Endodermal cell (in vitro differentiated cells): ENCODE measurements at regions not wholly inside any gene's neighbourhood (a gene's known extent, or its start where the extent isn't known, plus 50 kb on each side); places are given as distances from the start of the nearest gene placed in this dataset.

Experiments
- DNase-seq: peaks from one replicate; pipeline ENCODE4 v3.0.0-alpha.2; 2017
- H3K27ac ChIP-seq: 2 replicates; pipeline ENCODE4 v1.5.1; 2013; ENCODE audit warnings: mild to moderate bottlenecking, low read depth, low read length, moderate library complexity
- H3K27me3 ChIP-seq: 2 replicates; pipeline ENCODE4 v1.6.1; 2013; ENCODE audit warnings: mild to moderate bottlenecking, low read length, moderate library complexity; ENCODE audit not compliant: insufficient read depth, control insufficient read depth, poor library complexity, severe bottlenecking
- H3K36me3 ChIP-seq: 2 replicates; pipeline ENCODE4 v1.7.0; 2013; ENCODE audit warnings: mild to moderate bottlenecking, low read length, moderate library complexity; ENCODE audit not compliant: control insufficient read depth, insufficient read depth
- H3K4me1 ChIP-seq: one replicate; pipeline ENCODE4 v1.7.0; 2013; ENCODE audit warnings: low read length; ENCODE audit not compliant: control insufficient read depth, insufficient read depth
- H3K4me3 ChIP-seq: 2 replicates; pipeline ENCODE4 v1.5.1; 2013; ENCODE audit warnings: mild to moderate bottlenecking, low read length, moderate library complexity
- H3K9ac ChIP-seq: 2 replicates; pipeline ENCODE4 v1.6.1; 2013; ENCODE audit warnings: mild to moderate bottlenecking, low read length, moderate library complexity; ENCODE audit not compliant: poor library complexity, severe bottlenecking; ENCODE audit errors: extremely low read depth
- H3K9me3 ChIP-seq: 2 replicates; pipeline ENCODE4 v1.6.1; 2013; ENCODE audit warnings: mild to moderate bottlenecking, low read length, moderate library complexity; ENCODE audit not compliant: control insufficient read depth
- H3K27ac Mint-ChIP-seq: 2 replicates; pipeline ENCODE4 v1.8.0; 2020; ENCODE audit warnings: mixed read lengths
- H3K27me3 Mint-ChIP-seq: 2 replicates; pipeline ENCODE4 v1.8.0; 2021; ENCODE audit warnings: mild to moderate bottlenecking, mixed read lengths; ENCODE audit not compliant: insufficient read depth
- H3K36me3 Mint-ChIP-seq: 2 replicates; pipeline ENCODE4 v1.8.0; 2020; ENCODE audit warnings: low read depth, mixed read lengths
- H3K4me1 Mint-ChIP-seq: 2 replicates; pipeline ENCODE4 v1.8.0; 2020; ENCODE audit warnings: mixed read lengths
- H3K4me3 Mint-ChIP-seq: 2 replicates; pipeline ENCODE4 v1.8.0; 2020; ENCODE audit warnings: mild to moderate bottlenecking, moderate library complexity, mixed read lengths
- H3K9me3 Mint-ChIP-seq: 2 replicates; pipeline ENCODE4 v1.8.0; 2020; ENCODE audit warnings: mild to moderate bottlenecking, mixed read lengths
- WGBS, 2 experiments: methylation state at CpG; one replicate each; pipeline versions ENCODE4 v1.1.5 to v1.1.7; 2013; ENCODE audit warnings: missing lambda C conversion rate in 2 of 2, mixed read lengths in 1 of 2; ENCODE audit not compliant: insufficient coverage in 1 of 2, insufficient read length in 1 of 2; 5-methylcytosine and 5-hydroxymethylcytosine counted together
- TF ChIP-seq, protein P1 (sequence below): fragments of 200-600 bp; sonication (generic); conservative IDR thresholded peaks from 2 replicates; pipeline ENCODE4 v1.5.0; 2021; ENCODE audit warnings: antibody characterized with exemption, mild to moderate bottlenecking

DNA sequence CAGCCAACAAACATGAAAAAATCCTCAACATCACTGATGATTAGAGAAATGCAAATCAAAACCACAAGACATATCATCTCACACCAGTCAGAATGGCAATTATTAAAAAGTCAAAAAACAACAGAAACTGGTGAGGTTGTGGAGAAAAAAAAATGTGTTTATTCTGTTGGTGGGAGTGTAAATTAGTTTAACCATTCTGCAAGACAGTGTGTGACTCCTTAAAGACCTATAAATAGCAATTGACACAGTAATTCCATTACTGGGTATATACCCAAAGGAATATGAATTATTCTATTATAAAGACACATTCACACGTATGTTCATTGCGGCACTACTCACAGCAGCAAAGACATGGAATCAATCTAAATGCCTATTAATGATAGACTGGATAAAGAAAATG is 427.3 kb upstream of the CHORDC1 start:
- no peak overlapping the region for H3K27ac Mint-ChIP-seq
- no peaks in the 10 kb centered on the region for H3K36me3 ChIP-seq
- WGBS, 2 experiments = 95% methylated on average over 2 of the region's 2 CpGs; no CpG with 5 or more reads in 1 of the 2 experiments

DNA sequence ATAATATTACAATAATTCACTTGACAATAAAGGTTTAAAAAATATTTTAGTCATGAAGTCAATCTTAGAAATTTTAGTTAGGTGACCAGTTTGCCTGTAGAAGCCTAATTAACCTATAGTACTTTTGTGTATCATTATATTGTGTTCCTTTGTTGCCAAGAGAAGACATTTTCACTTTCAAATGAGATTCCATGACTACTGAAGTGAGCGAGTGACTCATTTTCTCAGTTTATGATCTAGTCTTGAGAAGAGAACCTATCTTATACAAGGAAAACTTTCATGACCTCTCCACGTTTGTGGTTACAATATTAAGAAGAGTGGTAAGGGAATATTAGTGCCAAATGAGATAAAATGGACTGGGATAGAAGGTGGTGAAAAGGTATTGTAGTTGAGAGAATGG is 423.9 kb upstream of the CHORDC1 start:
- Histone ChIP-seq H3K4me1 (peaks cover 5% of the 10 kb centered on the region), H3K4me3 (no peak overlapping the region), H3K9ac (no peak overlapping the region), H3K27me3 (no peaks in the 10 kb centered on the region), H3K9me3 (no peaks in the 10 kb centered on the region), H3K27ac (no peak overlapping the region), H3K36me3 (no peaks in the 10 kb centered on the region)
- Mint-ChIP-seq H3K27me3 (peaks cover 1% of the 10 kb centered on the region), H3K4me3 (no peak overlapping the region), H3K27ac (no peak overlapping the region), H3K9me3 (no peaks in the 10 kb centered on the region), H3K4me1 (peaks cover 15% of the 10 kb centered on the region), H3K36me3 (no peaks in the 10 kb centered on the region)
- no peak for DNase-seq
- TF ChIP-seq, protein P1, sequence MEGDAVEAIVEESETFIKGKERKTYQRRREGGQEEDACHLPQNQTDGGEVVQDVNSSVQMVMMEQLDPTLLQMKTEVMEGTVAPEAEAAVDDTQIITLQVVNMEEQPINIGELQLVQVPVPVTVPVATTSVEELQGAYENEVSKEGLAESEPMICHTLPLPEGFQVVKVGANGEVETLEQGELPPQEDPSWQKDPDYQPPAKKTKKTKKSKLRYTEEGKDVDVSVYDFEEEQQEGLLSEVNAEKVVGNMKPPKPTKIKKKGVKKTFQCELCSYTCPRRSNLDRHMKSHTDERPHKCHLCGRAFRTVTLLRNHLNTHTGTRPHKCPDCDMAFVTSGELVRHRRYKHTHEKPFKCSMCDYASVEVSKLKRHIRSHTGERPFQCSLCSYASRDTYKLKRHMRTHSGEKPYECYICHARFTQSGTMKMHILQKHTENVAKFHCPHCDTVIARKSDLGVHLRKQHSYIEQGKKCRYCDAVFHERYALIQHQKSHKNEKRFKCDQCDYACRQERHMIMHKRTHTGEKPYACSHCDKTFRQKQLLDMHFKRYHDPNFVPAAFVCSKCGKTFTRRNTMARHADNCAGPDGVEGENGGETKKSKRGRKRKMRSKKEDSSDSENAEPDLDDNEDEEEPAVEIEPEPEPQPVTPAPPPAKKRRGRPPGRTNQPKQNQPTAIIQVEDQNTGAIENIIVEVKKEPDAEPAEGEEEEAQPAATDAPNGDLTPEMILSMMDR = no peak
- 80 to 93% methylated on average over 1 to 2 of the region's 2 CpGs for WGBS, 2 experiments

More for the DNA sequence above, 427.3 kb upstream of the CHORDC1 start:
- no peaks in the 10 kb centered on the region for H3K9me3 ChIP-seq
- TF ChIP-seq, protein P1 = no peak
- H3K4me1 ChIP-seq = no peaks in the 10 kb centered on the region
- Mint-ChIP-seq H3K4me3 (no peak overlapping the region), H3K27me3 (no peaks in the 10 kb centered on the region), H3K9me3 (no peaks in the 10 kb centered on the region), H3K4me1 (peaks cover 8% of the 10 kb centered on the region), H3K36me3 (no peaks in the 10 kb centered on the region)
- H3K4me3 ChIP-seq = no peak overlapping the region
- H3K9ac ChIP-seq = no peak overlapping the region
- no peak for DNase-seq
- no peak overlapping the region for H3K27ac ChIP-seq
- no peaks in the 10 kb centered on the region for H3K27me3 ChIP-seq

DNA sequence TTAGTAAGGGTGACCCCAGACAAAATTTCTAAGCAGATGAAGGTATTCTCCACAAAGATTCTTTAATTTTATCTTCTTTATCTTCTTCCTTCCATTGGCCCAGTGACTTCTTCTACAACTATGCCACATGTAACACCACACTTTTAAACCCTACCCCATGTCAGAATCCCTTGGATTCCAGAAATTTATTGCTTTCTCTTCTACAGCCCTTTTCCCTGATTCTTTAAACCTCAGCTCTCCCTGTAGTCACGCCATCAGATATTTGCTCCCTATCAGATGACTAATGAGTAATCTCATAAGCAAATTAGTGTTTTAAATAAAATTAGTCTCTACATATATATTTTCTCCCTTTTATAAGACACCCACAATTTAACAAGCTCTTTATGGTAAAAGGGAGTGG is 423.4 kb upstream of the CHORDC1 start:
- 78% methylated on average over 1 of the region's 1 CpG; no CpG with 5 or more reads in 1 of the 2 experiments for WGBS, 2 experiments
- DNase-seq = no peak
- Mint-ChIP-seq H3K27ac (no peak overlapping the region), H3K27me3 (peaks cover 1% of the 10 kb centered on the region), H3K9me3 (no peaks in the 10 kb centered on the region), H3K4me1 (peaks cover 15% of the 10 kb centered on the region), H3K36me3 (no peaks in the 10 kb centered on the region), H3K4me3 (no peak overlapping the region)
- H3K9ac ChIP-seq = no peak overlapping the region
- H3K4me1 ChIP-seq = peaks cover 5% of the 10 kb centered on the region
- H3K27ac ChIP-seq = no peak overlapping the region
- H3K27me3 ChIP-seq = no peaks in the 10 kb centered on the region
- no peaks in the 10 kb centered on the region for H3K36me3 ChIP-seq
- H3K4me3 ChIP-seq = no peak overlapping the region
- TF ChIP-seq, protein P1 = no peak
- no peaks in the 10 kb centered on the region for H3K9me3 ChIP-seq
